RWPE1 (cell line): ENCODE measurements at regions not wholly inside any gene's neighbourhood (a gene's known extent, or its start where the extent isn't known, plus 50 kb on each side); places are given as distances from the start of the nearest gene placed in this dataset.

Experiments used
- CTCF ChIA-PET: fragments of 350-600 bp; sonication (Branson Sonifier 250); formaldehyde crosslinking; extraction: SDS; loops from one replicate; lab custom pipeline; 2021; lab: Yijun Ruan, JAX
- POLR2A ChIA-PET: fragments of 400-600 bp; formaldehyde crosslinking; extraction: SDS; loops from one replicate; lab custom pipeline; 2020; ENCODE audit warnings: antibody characterized with exemption; ENCODE audit not compliant: low non-redundant PET; lab: Yijun Ruan, JAX
- DNase-seq: peaks from one replicate; pipeline ENCODE4 v3.0.0; 2012; ENCODE audit warnings: low spot score
- H3K27ac ChIP-seq: fragments of 450-650 bp; 2 replicates; pipeline ENCODE4 v1.5.1; 2017
- TF ChIP-seq, protein P1 (sequence below): fragments of 450-650 bp; conservative IDR thresholded peaks from 2 replicates; pipeline ENCODE4 v1.5.1; 2017; ENCODE audit warnings: low read depth, mild to moderate bottlenecking

DNA sequence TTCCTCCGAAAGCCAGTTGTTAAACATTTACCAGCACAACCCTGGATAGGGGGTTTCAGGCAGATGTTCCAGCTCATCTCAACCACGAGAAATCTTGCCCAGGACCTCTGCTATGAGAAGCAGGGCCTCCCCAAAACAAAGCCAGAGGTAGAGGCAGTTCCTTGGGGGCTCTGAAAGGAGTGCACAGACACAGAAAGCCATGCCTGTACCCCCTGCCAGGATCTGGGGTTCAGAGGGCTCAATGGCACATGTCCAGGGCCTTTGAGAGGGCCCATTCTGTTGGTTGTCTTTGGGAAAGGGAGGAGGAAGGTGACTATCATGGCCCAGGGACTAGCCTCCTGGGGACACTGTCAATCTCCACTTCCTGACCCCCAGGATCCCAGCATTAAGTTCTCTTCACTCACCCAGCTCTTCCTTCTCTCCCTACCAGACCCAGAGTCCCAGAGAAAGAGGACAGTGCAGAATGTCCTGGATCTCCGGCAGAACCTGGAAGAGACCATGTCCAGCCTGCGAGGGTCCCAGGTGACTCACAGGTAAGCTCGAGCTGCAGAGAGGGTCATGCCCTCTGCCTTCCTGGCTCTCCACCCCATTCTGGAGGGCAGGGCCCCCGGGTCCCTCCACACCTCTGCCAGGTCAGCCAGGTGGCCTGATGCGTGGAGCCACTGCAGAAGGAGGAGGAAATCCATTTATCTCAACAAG lies 116.4 kb upstream of the IPO9 start:
- H3K27ac ChIP-seq: peak overlapping the region; percentile 96

GRCh38 chr1:201713086-201713810 lies 115.7 kb upstream of the IPO9 start:
- H3K27ac ChIP-seq: peak overlapping the region; percentile 96
- TF ChIP-seq, protein P1, sequence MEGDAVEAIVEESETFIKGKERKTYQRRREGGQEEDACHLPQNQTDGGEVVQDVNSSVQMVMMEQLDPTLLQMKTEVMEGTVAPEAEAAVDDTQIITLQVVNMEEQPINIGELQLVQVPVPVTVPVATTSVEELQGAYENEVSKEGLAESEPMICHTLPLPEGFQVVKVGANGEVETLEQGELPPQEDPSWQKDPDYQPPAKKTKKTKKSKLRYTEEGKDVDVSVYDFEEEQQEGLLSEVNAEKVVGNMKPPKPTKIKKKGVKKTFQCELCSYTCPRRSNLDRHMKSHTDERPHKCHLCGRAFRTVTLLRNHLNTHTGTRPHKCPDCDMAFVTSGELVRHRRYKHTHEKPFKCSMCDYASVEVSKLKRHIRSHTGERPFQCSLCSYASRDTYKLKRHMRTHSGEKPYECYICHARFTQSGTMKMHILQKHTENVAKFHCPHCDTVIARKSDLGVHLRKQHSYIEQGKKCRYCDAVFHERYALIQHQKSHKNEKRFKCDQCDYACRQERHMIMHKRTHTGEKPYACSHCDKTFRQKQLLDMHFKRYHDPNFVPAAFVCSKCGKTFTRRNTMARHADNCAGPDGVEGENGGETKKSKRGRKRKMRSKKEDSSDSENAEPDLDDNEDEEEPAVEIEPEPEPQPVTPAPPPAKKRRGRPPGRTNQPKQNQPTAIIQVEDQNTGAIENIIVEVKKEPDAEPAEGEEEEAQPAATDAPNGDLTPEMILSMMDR: no peak
- ChIA-PET POLR2A (interaction anchor here (0.7 kb wide), 1 partner anchor 32 kb away, joined by 3 read pairs; no protein-coding TSS in a partner anchor), CTCF (interaction anchor here (0.6 to 13.5 kb wide), 6 partner anchors 9 to 231 kb away, joined by 3 to 351 read pairs (median 3); no protein-coding TSS in a partner anchor)
- DNase-seq: peak; percentile 92

More for the DNA sequence above, 116.4 kb upstream of the IPO9 start:
- TF ChIP-seq, protein P1: no peak
- DNase-seq: no peak
- CTCF ChIA-PET: interaction anchor here (0.6 to 13.5 kb wide), 7 partner anchors 9 to 163 kb away, joined by 3 to 351 read pairs (median 3); no protein-coding TSS in a partner anchor
- POLR2A ChIA-PET: no interaction called here

DNA sequence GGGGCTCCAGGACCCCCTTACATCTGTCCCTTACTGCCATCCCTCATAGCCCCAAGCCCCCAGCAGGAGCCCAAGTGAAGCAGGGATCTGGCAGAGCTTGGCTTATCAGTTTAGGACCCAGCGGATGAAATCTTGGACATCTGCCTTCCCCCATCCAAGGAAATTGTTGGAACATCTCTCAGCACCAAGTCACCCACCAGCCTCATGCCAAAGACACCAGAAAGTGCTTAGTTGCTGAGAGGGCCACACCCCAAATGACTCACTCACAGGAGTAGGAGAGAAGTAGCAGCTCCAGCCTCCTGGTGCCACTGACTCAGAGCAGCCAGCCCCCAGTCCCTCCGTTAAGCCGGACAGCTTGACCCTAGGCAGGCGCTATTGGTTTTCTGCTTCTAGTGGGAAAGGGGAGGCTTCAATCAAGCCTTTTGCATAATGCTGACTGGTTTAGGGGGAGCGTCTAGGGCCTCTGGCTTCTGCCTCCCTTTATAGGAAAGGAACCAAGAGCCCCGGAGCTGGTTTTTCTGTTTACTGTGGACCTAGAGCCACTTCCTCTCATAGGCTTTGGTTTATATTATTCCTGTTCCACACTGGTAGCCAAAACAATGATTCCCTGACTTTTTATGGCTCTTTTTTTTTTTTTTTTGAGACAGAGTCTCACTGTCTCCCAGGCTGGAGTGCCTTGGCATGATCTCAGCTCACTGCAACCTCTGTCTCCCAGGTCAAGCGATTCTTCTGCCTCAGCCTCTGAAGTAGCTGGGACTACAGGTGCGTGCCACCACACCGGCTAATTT lies 114.2 kb upstream of the IPO9 start:
- CTCF ChIA-PET: interaction anchor here (0.5 to 13.5 kb wide), 6 partner anchors 11 to 550 kb away, joined by 3 to 351 read pairs (median 4); no protein-coding TSS in a partner anchor
- TF ChIP-seq, protein P1: no peak
- peak; percentile 99 for DNase-seq
- peak overlapping the region; percentile 96 for H3K27ac ChIP-seq
- POLR2A ChIA-PET: no interaction called here

- ChIA-PET CTCF (interaction anchor here (0.6 to 13.5 kb wide), 3 partner anchors 11 to 173 kb away, joined by 4 to 351 read pairs (median 18); no protein-coding TSS in a partner anchor), POLR2A (interaction anchor here (0.6 kb wide), 1 partner anchor 72 kb away, joined by 4 read pairs; no protein-coding TSS in a partner anchor)
- TF ChIP-seq, protein P1: no peak
- peak overlapping the region; percentile 96 for H3K27ac ChIP-seq
- DNase-seq: no peak
Observed at GRCh38 chr1:201715351-201715750, 113.6 kb upstream of the IPO9 start.

GRCh38 chr1:201715801-201716741 lies 112.9 kb upstream of the IPO9 start:
- no peak for DNase-seq
- TF ChIP-seq, protein P1: no peak
- H3K27ac ChIP-seq: peak overlapping the region; percentile 96
- ChIA-PET POLR2A (interaction anchor here (0.6 kb wide), 1 partner anchor 71 kb away, joined by 4 read pairs; no protein-coding TSS in a partner anchor), CTCF (interaction anchor here (0.6 to 4.5 kb wide), 2 partner anchors 12 to 79 kb away, joined by 4 to 18 read pairs; no protein-coding TSS in a partner anchor)
